Karpas-422 (cell line): ENCODE measurements at regions not wholly inside any gene's neighbourhood (a gene's known extent, or its start where the extent isn't known, plus 50 kb on each side); places are given as distances from the start of the nearest gene placed in this dataset.

Experiments used
- DNase-seq: peaks from one replicate; pipeline ENCODE4 v3.0.0-alpha.2; 2015
- H2AFZ ChIP-seq: fragments of 200-600 bp; sonication (generic); 2 replicates; pipeline ENCODE4 v1.6.1; 2014; ENCODE audit warnings: antibody characterized with exemption, low read length, mixed read lengths
- H3K27ac ChIP-seq: fragments of 200-600 bp; sonication (generic); 2 replicates; pipeline ENCODE4 v1.5.1; 2014; ENCODE audit warnings: mild to moderate bottlenecking, low read length, moderate library complexity
- H3K27me3 ChIP-seq: fragments of 200-600 bp; sonication (generic); 2 replicates; pipeline ENCODE4 v1.6.1; 2014; ENCODE audit warnings: low read length, mixed read lengths
- H3K36me3 ChIP-seq: fragments of 200-600 bp; sonication (generic); 2 replicates; pipeline ENCODE4 v1.6.1; 2014; ENCODE audit warnings: low read length, mixed read lengths; ENCODE audit not compliant: insufficient read depth
- H3K4me1 ChIP-seq: fragments of 200-600 bp; sonication (generic); 2 replicates; pipeline ENCODE4 v1.6.1; 2014; ENCODE audit warnings: mild to moderate bottlenecking, low read length, mixed read lengths
- H3K4me2 ChIP-seq: fragments of 200-600 bp; sonication (generic); 2 replicates; pipeline ENCODE4 v1.6.1; 2014; ENCODE audit warnings: low read length, low read depth, mild to moderate bottlenecking; ENCODE audit not compliant: poor library complexity, severe bottlenecking
- H3K4me3 ChIP-seq: fragments of 200-600 bp; sonication (generic); 2 replicates; pipeline ENCODE4 v1.5.1; 2014; ENCODE audit warnings: mild to moderate bottlenecking, antibody characterized with exemption, low read length, mixed read lengths
- H3K79me2 ChIP-seq: fragments of 200-600 bp; sonication (generic); 2 replicates; pipeline ENCODE4 v1.6.1; 2014; ENCODE audit warnings: mild to moderate bottlenecking, low read length, mixed read lengths
- H3K9ac ChIP-seq: fragments of 200-600 bp; sonication (generic); 2 replicates; pipeline ENCODE4 v1.6.0; 2014; ENCODE audit warnings: low read length
- H3K9me2 ChIP-seq: fragments of 200-600 bp; sonication (generic), shearing (Covaris generic); replicated peaks from 2 replicates; pipeline ENCODE4 v1.6.0; 2014; ENCODE audit warnings: mild to moderate bottlenecking, low read length, moderate library complexity; ENCODE audit not compliant: insufficient read depth
- H3K9me3 ChIP-seq: fragments of 300-700, 200-600 bp; sonication (generic); 2 replicates; pipeline ENCODE4 v1.6.1; 2014; ENCODE audit warnings: low read length, mixed read lengths
- H4K20me1 ChIP-seq: fragments of 200-600 bp; sonication (generic); 2 replicates; pipeline ENCODE4 v1.6.1; 2014; ENCODE audit warnings: mild to moderate bottlenecking, antibody characterized with exemption, low read length, low read depth; ENCODE audit not compliant: insufficient read depth

DNA sequence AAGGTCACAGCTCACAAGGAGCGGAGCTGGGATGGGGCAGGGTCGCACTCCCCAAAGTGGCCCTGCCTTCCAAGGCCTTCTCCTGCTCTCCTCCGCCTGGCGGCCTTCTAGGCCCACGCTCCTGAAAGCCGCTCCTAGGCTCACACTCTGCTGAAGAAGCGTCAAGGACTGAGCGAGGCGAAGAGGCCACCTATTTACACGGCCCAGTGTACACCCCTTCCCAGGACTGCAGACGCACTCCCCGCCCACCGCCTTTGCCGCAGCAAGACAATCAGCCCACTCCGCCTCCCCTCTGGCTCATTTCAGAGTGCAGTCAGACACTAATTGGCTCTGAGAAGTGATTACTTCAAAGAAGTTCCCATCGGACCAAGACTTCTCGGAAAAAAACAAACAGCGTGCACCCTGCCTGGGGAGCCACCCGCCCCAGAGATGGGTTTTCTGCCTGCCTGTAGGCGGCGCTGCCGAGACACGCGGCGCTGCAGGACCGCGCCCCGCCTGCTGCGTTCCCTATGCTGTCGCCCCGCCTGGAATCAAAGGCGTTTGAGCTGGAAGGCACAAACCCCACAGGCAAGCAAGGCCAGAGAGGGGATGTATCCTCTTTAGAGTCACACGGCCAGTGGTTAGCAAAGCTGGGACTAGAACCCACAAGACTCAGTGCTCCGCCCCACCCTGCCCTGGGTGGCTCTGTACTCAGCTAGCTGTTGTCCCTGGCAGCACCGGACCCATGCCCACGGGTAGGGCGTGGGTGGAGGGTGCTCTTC, 414.8 kb downstream of the BUD13 start:
- no peaks in the 10 kb centered on the region for H3K27me3 ChIP-seq
- H2AFZ ChIP-seq, result no peak overlapping the region
- H3K9ac ChIP-seq, result no peak overlapping the region
- H3K4me3 ChIP-seq, result no peak overlapping the region
- DNase-seq, result no peak
- H3K4me1 ChIP-seq, result no peaks in the 10 kb centered on the region
- H3K36me3 ChIP-seq, result no peaks in the 10 kb centered on the region
- H3K27ac ChIP-seq, result no peak overlapping the region
- H4K20me1 ChIP-seq, result no peaks in the 10 kb centered on the region
- H3K4me2 ChIP-seq, result no peak overlapping the region
- H3K9me2 ChIP-seq, result no peaks in the 10 kb centered on the region
- H3K9me3 ChIP-seq, result no peaks in the 10 kb centered on the region
- no peaks in the 10 kb centered on the region for H3K79me2 ChIP-seq

DNA sequence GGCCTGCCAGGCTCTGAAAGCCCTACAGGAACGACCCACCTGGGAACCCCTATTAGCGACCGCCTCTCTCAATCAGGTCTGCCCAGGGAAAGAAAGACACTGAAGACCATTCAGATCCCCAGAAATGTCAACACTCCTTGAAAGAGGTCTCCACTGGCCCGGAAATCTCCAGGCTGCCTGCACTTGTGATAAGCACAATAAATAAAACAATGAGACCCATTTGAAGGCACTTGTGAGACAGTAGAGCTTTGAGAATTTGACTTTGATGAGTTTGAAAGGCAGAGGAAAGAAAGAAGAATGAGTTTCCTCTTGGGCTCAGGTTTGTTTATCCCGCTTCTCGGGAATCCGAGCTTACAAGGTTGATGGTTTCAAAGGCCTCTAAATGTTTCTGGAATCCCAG, 416.3 kb downstream of the BUD13 start:
- Histone ChIP-seq H3K36me3 (no peaks in the 10 kb centered on the region), H3K9me2 (no peaks in the 10 kb centered on the region), H4K20me1 (no peaks in the 10 kb centered on the region), H3K4me1 (no peaks in the 10 kb centered on the region), H3K27ac (no peak overlapping the region), H3K9me3 (no peaks in the 10 kb centered on the region), H3K4me2 (no peak overlapping the region), H3K79me2 (no peaks in the 10 kb centered on the region), H3K9ac (no peak overlapping the region), H3K4me3 (no peak overlapping the region), H2AFZ (no peak overlapping the region), H3K27me3 (no peaks in the 10 kb centered on the region)
- DNase-seq, result no peak

- no peak overlapping the region for H2AFZ ChIP-seq
- H3K4me2 ChIP-seq, result no peak overlapping the region
- no peak overlapping the region for H3K27ac ChIP-seq
- H3K9me2 ChIP-seq, result no peaks in the 10 kb centered on the region
- no peak overlapping the region for H3K9ac ChIP-seq
- H3K79me2 ChIP-seq, result no peaks in the 10 kb centered on the region
- no peak for DNase-seq
- no peaks in the 10 kb centered on the region for H3K4me1 ChIP-seq
- no peaks in the 10 kb centered on the region for H4K20me1 ChIP-seq
- no peaks in the 10 kb centered on the region for H3K36me3 ChIP-seq
- H3K27me3 ChIP-seq, result no peaks in the 10 kb centered on the region
- H3K9me3 ChIP-seq, result no peaks in the 10 kb centered on the region
- no peak overlapping the region for H3K4me3 ChIP-seq
These were observed 417.7 kb downstream of the BUD13 start for GRCh38 chr11:116355104-116355503.

DNA sequence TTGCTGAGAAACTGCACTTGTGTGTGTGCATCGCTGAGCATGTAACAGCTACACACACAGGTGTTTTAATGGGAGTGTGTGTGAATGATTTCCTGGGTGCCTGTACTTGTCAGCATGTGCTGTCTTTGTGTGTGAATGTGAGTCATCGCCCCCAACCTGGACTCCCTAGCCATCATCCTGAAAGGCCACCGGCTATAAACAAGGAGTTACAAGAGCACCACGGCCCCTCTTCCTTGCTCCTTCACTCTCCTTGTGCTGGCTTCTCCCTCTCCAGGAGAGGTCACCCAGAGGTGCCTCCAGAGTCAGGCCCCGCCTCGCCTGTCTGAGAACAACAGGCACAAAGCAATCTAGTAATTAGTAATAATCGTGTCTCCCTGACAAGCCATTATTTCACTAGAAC, 419.2 kb downstream of the BUD13 start:
- no peak overlapping the region for H3K4me2 ChIP-seq
- H3K27me3 ChIP-seq, result no peaks in the 10 kb centered on the region
- no peak overlapping the region for H3K27ac ChIP-seq
- H3K9ac ChIP-seq, result no peak overlapping the region
- H4K20me1 ChIP-seq, result no peaks in the 10 kb centered on the region
- DNase-seq, result no peak
- H3K9me3 ChIP-seq, result no peaks in the 10 kb centered on the region
- no peak overlapping the region for H2AFZ ChIP-seq
- H3K36me3 ChIP-seq, result no peaks in the 10 kb centered on the region
- no peaks in the 10 kb centered on the region for H3K9me2 ChIP-seq
- peaks cover 2% of the 10 kb centered on the region for H3K4me1 ChIP-seq
- no peaks in the 10 kb centered on the region for H3K79me2 ChIP-seq
- no peak overlapping the region for H3K4me3 ChIP-seq

DNA sequence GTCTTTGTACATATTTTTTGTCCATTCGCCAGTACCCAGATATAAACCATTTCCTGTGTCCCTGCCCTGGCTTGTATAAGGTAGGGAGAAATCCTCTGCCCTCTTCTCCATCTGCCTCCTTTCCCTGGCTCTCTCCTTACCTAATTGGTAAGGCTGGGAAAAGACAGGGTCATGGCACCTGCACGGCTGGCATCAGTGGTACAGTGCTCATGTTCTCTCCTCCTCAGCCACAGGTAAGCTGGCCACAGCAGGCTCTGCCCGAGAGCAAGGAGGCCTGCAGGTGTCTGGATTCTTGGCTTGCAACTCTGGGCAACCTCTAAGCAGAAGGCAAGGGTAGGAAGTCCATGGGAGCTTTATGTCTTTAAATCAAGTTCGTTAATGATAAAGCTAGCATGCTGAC, 419.9 kb downstream of the BUD13 start:
- no peak overlapping the region for H2AFZ ChIP-seq
- no peak overlapping the region for H3K9ac ChIP-seq
- H3K79me2 ChIP-seq, result no peaks in the 10 kb centered on the region
- no peaks in the 10 kb centered on the region for H3K36me3 ChIP-seq
- no peaks in the 10 kb centered on the region for H3K27me3 ChIP-seq
- H3K4me1 ChIP-seq, result peaks cover 8% of the 10 kb centered on the region
- no peak overlapping the region for H3K4me3 ChIP-seq
- no peaks in the 10 kb centered on the region for H3K9me3 ChIP-seq
- no peaks in the 10 kb centered on the region for H3K9me2 ChIP-seq
- H3K27ac ChIP-seq, result no peak overlapping the region
- no peak for DNase-seq
- H4K20me1 ChIP-seq, result no peaks in the 10 kb centered on the region
- H3K4me2 ChIP-seq, result no peak overlapping the region

- Histone ChIP-seq H3K4me3 (no peak overlapping the region), H3K4me1 (peaks cover 8% of the 10 kb centered on the region), H3K27ac (no peak overlapping the region), H3K9me2 (no peaks in the 10 kb centered on the region), H4K20me1 (no peaks in the 10 kb centered on the region), H3K79me2 (no peaks in the 10 kb centered on the region), H3K27me3 (no peaks in the 10 kb centered on the region), H3K36me3 (no peaks in the 10 kb centered on the region), H3K4me2 (no peak overlapping the region), H3K9me3 (no peaks in the 10 kb centered on the region), H2AFZ (no peak overlapping the region), H3K9ac (no peak overlapping the region)
- DNase-seq, result peak; percentile 52
These were observed 424.6 kb downstream of the BUD13 start for GRCh38 chr11:116348226-116348625.

DNA sequence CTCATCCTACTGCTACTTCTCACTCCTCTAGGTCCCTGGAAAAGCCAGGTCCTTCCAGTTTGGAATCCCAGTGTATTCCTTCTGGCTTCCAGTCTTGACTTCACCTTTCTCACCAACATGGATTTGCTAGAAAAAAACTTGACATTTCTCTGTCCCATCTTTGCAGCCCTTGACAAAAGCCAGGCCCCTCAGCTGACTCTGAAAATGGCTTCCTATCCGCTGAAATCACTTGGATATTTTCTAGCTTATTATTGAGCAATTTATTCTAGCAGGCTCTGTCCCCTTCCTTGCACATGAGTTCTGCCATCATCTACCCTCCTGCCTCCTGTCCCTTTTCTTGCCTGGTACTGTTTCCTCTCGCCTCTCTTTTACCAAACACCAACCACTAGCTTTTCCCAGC, 427.2 kb downstream of the BUD13 start:
- DNase-seq, result no peak
- H3K27ac ChIP-seq, result no peak overlapping the region
- no peaks in the 10 kb centered on the region for H3K27me3 ChIP-seq
- no peaks in the 10 kb centered on the region for H4K20me1 ChIP-seq
- H3K9ac ChIP-seq, result no peak overlapping the region
- no peaks in the 10 kb centered on the region for H3K9me3 ChIP-seq
- no peaks in the 10 kb centered on the region for H3K36me3 ChIP-seq
- H3K4me3 ChIP-seq, result no peak overlapping the region
- no peaks in the 10 kb centered on the region for H3K9me2 ChIP-seq
- H2AFZ ChIP-seq, result no peak overlapping the region
- no peak overlapping the region for H3K4me2 ChIP-seq
- no peaks in the 10 kb centered on the region for H3K79me2 ChIP-seq
- peaks cover 8% of the 10 kb centered on the region for H3K4me1 ChIP-seq

DNA sequence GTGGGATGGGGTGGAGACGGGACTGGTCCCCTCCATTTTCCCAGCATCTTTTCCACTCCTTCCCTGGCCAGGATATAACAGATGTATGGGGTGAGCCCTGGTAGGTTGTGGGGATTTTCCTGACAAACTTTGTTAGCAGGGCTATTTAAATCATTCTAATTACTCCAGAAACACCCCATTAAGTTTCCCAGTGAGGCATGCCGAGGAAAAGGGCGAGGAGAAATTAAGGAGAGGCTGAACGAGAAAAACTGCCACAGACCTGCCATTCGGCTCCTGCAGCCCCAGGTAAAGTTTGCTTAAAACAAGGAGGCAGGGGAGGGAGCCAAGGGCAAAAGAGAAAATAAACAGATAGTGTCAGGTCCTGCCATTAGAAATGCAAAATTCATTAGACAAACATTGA, 428.2 kb downstream of the BUD13 start:
- DNase-seq, result no peak
- no peaks in the 10 kb centered on the region for H3K36me3 ChIP-seq
- no peak overlapping the region for H3K4me3 ChIP-seq
- H3K9me3 ChIP-seq, result no peaks in the 10 kb centered on the region
- H3K4me2 ChIP-seq, result no peak overlapping the region
- H3K27me3 ChIP-seq, result no peaks in the 10 kb centered on the region
- no peaks in the 10 kb centered on the region for H4K20me1 ChIP-seq
- peaks cover 8% of the 10 kb centered on the region for H3K4me1 ChIP-seq
- H3K9me2 ChIP-seq, result no peaks in the 10 kb centered on the region
- H2AFZ ChIP-seq, result no peak overlapping the region
- H3K79me2 ChIP-seq, result no peaks in the 10 kb centered on the region
- no peak overlapping the region for H3K9ac ChIP-seq
- H3K27ac ChIP-seq, result no peak overlapping the region
